HG03025 (cell line): ENCODE measurements at regions not wholly inside any gene's neighbourhood (a gene's known extent, or its start where the extent isn't known, plus 50 kb on each side); places are given as distances from the start of the nearest gene placed in this dataset.

ENCODE experiments used
- ATAC-seq: cut with Tn5 transposase; IDR thresholded peaks from one replicate; pipeline ENCODE4 v1.9.1; 2021; ENCODE audit warnings: mild to moderate bottlenecking, moderate library complexity; ENCODE audit not compliant: unreplicated experiment, low FRiP score

DNA sequence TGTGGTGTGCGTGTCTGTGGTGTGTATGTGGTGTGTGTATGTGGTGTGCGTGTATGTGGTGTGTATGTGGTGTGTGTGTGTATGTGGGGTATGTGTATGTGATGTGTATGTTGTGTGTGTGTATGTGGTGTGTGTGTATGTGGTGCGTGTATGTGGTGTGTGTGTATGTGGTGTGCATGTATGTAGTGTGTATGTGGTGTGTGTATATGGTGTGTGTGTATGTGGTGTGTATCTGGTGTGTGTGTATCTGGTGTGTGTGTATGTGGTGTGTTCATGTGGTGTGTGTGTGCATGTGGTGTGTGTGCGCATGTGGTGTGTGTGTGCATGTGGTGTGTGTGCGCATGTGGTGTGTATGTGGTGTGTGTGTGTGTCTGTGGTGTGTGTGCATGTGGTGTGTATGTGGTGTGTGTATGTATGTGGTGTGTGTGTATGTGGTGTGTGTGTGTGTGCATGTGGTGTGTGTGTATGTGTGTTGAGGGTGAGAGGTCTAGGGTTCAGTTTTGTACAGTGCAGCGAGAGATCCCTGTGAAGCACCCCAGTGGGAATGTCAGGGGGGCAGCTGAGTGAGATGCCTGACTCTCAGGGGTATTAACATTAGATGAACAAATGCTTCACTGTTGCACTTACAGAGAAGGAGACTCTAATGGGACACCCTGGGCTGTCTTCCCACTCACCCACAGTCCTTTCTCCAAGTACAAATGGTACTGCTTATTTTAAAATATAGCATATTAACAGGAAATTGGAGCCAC lies 61.3 kb upstream of the MEDAG start:
- ATAC-seq, result no peak

DNA sequence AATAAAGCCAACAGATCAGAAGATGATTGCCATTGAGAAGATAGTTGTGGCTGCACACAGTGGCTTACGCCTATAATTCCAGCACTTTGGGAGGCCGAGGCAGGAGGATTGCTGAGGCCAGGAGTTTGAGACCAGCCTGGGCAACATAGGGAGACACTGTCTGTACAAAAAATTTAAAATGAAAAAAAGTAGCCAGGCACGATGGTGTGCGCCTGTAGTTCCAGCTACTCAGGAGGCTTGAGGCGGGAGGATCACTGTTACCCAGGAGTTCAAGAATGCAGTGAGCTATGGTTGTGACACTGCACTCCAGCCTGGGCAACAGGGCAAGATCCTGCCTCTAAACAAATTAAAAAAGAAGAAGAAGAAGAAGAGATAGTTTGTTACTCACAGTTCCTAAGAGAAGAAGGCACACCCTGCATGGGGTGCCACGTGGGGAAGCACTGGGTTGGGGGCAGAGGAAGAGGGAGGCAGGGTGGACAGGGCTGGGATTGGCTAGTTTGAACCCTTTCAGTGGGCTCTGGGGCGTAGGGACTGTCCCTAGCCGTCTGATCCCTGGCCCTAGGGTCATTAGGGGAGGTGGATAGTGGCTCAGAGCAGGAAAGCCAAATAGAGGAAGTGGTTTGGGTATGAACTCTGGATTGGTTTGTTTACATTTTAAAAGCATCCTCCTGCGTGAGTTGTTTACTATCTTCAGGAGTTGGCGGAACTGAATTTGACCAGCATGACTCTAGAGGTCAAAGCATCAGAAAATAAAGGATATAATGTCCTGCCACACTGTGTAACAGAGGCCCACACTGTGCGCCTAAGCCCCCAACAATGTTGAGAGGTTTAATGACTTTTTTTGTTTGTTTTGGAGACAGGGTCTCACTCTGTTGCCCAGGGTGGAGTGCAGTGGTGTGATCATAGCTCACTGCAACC lies 60.5 kb upstream of the MEDAG start:
- no peak for ATAC-seq

DNA sequence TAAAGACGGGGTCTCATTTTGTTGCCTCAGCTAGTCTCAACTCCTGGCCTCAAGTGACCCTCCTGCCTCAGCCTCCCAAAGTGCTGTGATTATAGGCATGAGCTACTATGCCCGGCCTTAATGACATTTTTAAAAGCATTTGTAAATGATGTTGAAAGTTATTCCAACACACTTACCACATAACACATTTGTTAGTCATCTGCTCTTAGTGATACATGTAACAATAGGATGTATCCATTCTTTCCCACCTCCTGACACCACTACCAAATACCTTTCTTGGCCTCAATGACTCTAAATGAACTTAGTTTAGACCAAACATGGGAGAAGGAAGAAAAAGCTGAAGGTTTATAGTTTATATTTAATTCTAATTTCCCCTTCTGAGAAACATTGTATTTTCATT lies 59.8 kb upstream of the MEDAG start:
- ATAC-seq, result no peak

DNA sequence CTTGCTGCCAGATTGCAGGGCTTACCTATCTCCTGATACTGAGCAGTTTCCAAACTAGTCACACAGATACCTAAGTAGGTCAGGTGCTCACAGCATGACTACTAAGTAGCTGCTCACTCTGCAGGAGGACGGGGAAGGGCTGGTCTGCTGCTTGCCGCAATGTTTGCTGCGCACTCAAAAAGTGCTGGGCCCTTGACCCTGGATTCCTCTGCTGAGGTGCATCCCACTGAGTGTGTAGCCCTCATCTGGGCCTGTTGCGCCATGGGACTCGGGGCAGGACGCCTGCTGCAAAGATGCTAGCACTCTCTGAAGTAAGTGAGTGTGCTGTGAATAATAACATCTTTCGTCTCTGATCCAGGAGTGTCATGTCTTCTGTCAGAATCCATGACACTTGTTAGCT lies 59.2 kb upstream of the MEDAG start:
- no peak for ATAC-seq

DNA sequence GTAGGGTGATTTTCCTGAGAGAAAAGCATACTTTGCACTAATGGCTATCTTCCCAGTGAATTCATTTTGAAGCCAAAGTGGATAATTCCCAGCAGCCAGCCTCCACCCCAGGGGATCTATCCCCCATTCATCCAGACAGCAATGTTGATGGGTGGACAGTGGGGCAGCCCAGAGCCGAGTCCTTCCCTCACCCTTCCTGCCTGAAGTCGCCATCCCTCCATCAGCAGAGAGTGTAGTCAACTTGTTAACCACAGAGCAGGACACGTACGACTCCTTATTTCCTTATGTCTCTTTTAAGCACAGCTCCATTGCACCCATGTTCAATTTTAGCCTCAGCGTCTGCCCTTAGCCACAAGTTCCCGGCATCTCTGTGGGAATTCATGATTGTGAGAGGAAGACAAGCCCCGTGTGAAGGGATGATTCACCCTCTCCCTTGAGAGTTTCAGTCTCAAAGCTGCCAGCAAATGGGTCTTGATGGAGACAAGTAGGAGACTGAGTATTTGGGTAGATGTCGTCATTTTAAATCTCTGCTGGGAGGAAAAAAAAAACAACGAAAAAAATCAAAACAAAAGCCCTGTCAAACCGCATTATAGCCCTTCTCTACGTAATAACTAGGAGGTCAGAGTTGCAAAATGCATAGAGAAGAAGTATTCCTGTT lies 58.3 kb upstream of the MEDAG start:
- no peak for ATAC-seq

DNA sequence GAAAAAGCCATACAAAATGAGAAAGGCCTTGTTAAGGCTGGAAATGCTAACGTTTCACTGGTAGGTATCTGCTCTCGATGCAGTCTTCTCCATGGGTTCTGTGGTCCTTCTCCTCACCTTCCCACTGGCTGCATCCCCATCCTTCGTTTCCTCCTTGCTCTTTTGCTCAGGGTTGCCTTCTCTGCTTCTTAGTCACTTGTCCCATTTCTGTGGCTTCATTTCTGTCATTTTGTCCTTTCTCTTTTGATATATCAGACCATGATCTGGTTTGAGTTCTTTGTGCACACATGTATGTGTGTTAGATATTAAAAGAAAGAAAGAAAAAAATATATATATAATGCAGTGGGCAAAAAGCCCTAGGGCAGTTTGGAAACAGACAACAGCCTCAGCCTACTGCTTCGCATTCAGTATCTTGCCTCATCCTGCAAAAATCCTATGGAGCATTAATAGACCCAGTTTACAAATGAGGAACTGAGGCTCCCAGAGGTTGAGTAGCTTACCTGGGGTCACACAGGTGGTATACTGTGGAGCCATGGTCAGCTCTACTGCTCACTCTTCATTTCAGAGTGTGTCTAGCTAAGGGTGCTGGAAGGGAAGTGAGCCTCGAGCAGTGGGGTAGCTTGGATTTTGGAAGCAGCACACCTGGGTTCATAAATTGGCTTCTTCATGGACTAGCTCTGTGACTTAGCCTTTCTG lies 57.6 kb upstream of the MEDAG start:
- no peak for ATAC-seq

DNA sequence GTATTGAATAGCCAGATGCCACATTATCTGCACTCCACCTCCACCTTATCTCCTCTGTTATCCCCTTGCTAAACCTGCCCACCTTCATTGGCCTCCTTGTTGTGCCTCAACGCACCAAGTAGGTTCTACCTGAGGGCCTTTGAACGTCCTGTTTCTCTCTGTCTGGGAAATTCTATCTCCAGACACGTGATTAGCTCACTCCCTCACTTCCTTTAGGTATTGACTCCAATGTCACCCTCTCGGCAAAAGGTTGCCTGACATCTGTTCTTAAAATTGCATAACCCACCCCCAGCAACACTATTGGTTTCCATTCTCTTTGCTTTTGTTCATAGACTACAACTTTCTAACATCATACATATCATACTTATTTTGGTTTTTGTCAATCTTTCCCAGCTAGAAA lies 56.5 kb upstream of the MEDAG start:
- no peak for ATAC-seq

DNA sequence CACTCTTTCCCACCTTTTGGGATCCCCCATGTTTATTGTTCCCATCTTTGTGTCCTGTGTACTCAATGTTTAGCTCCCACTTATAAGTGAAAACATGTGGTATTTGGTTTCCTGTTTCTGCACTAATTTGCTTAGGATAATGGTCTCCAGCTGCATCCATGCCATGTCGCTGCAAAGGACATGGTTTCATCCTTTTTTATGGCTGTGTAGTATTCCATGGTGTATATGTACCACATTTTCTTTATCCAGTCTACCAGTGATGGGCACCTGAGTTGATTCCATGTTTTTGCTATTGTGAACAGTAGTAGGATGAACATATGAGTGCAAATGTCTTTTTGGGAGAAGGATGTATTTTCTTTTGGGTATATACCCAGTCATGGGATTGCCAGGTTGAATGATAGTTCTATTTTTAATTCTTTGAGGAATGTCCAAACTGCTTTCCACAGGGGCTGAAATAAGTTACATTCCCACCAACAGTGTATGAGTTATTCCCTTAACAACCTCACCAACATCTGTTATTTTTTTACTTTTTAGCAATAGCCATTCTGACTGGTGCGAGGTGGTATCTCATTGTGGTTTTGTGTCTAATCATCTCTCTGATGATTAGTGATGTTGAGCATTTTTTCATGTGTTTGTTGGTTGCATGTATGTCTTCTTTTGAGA lies 55.7 kb upstream of the MEDAG start:
- ATAC-seq, result no peak

DNA sequence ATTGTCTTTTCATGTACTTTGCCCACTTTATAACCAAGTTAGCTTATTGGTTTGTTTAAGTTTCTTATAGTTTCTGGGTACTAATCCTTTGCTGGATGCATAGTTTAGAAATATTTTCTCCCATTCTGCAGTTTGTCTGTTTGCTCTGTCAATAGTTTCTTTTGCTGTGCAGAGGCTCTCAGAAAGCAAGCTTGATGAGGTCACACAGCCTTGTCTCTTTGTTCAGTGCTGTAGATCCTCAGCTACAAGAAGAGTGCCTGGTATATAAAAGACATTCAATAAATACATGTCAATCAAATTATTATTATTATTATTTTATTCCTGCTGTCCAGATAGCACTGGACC lies 55.2 kb upstream of the MEDAG start:
- no peak for ATAC-seq

DNA sequence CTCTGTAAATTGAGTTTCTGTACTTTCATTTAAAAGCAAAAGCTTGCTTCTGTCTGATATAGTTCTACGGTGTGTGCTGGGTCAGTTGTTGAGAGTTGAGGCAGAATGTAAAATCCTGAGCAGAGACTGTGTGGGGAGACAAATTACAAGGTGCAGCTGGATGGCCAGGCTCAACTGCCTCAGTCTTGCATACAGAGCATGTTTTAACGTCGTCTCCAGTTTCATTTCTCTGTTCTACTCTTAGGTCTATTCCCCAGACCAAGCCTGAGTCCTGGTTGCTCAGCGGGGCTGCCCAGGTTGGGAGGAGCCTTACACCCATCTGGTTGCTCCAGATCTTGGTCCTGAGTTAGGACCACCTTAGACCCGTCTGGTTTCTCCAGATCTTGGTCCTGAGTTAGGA lies 54.4 kb upstream of the MEDAG start:
- peak; percentile 95 for ATAC-seq

DNA sequence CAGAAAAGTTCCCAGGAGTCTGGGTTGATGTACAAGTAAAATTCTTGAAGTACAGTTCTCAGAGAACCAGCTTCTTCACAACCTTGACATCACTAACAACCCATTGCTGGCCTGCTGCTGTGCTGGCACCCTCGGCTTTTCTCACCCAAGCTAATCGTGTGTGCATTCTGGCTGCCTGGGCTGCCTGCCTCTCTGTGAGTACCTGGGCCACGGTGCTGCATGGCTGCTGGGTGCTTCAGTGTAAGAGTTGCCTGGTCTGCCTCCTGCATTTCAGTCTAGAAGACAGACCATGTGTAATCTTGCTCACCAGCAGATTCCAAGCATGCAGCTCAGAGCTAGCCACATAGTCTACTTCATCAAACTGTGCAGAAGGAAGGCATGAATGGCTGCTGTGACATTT lies 50.5 kb upstream of the MEDAG start:
- ATAC-seq, result no peak

DNA sequence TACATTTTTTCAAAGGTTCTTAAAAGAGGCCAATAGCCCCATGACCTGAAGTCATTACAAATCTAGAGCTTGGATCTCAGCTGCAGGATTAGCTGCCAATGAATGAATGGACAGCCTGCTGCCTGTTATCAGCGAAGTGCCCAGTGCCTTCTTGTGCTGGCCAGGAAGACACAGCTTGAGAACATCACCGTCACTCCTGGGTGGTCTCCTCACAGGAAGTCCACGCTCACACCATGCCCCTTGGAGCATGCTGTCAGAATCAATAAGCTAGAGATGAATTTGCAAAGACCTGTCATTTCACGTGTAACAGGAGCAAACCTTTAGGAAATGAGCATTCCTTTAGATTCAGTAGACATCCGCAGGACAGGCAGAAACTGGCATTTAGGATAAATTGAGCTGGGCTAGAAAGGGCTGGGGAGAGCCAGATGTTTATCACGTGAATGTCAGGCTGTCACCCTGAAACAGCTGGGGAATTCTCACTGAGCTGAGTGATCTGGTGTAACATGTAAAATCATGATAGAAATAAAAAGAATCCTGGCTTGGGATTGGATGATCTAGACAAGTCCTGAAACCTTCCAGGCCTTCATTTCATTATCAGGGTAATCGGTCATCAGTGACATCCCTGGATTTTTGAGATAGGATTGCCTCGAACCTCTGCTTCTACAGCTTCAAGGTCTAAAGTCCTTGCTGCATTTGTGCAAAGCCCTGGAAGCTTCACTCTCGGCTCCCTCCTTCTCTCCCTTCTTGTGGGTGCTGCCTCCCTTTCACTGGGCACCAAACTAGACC lies 49.9 kb upstream of the MEDAG start:
- ATAC-seq, result no peak
